GM18519 (cell line): ENCODE measurements at regions not wholly inside any gene's neighbourhood (a gene's known extent, or its start where the extent isn't known, plus 50 kb on each side); places are given as distances from the start of the nearest gene placed in this dataset.

Experiments used
- ATAC-seq: cut with Tn5 transposase; IDR thresholded peaks from one replicate; pipeline ENCODE4 v1.9.1; 2021; ENCODE audit warnings: mild to moderate bottlenecking, moderate library complexity; ENCODE audit not compliant: unreplicated experiment, low FRiP score

DNA sequence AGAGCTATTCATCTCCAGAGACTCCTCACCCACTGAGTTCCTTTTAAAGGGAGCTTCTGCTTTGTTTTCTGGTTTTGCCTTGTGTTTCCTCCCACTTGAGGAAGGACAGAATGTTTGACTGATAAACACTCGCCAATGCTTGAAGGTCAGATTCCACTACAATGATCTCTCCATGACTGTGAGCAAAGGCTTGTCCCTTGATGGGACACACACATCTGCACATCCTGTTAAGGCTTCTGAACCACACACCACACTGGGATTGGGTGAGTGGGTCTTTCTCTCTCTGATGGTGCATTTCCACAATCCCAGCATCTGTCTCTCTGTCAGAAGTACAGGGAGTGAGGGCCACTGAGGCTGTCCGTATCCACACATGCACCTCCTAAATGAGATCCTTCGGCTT lies 245.3 kb downstream of the IRS2 start:
- no peak for ATAC-seq

DNA sequence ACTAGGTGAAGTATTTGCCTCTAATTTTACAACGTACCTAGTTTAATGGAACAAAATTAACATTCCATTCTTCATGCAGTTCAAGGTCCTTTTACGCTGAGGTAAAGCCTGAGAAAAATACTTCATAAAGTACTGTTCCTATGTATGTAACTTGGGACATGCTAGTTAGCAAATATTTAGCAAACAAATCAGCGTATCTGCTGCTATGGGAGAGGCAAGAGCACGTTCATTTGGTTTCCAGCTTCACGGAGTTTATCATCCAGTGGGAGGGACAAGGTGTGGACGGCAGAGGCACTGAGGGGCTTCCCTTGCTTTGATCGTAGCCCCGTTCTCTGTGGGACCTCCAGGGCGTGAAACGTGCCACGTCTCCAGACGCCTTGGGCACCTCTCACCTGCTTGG lies 248.8 kb downstream of the IRS2 start:
- ATAC-seq = no peak

DNA sequence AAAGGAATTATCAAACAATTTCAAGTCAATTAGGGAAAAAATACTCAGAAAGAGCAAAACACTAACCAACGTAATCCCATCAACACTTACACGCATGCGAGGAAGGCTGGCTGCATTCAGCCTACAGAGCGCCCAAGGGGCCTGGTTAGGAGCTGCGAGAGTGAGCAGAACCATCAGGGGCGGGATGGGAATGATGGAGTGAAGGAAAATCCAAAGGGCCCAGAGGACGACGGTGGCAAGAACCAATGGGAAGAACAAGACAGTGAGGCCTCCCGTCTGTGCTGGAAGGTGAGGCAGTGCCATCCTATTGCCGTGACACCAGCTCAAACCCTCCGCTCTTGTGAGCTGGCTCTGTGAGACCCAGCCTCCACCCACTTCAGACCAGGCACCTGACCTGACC lies 253.0 kb downstream of the IRS2 start:
- no peak for ATAC-seq

DNA sequence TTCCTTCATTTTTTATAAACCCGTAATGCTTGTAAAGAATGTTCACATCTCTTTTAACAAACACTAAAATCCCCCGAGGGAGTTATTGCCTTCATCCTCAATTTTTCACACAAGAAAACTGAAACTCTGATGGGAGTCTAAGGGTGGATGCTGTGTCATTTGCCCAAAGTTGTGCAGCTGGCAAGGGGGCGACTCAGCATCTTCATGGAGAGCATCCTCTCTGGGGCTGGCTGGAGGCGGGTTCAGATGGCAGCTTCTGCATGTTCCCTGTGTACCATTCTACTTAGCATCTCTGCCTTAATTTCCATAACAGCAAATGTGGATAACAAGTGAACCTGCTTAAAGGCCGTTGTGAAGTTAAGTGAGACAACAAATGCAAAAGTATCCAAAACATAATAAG lies 256.4 kb downstream of the IRS2 start:
- ATAC-seq = no peak

DNA sequence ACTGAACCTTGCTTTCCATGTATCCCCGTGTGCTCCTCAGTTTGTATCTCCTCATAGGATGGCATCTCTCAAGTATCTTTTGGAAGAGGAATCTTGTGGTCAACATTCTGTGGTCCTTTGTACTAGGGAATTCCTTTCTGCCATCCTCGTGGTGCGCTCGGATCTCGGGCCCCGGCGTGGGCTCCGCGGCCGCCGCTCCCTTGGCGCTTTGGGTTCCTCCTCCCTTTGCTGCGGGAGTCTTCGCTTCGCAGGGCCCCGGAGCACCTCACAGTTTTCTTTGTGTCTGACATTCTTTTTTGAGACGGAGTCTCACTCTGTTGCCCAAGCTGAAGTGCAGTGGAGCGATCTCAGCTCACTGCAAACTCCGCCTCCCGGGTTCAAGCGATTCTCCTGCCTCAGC lies 264.7 kb downstream of the IRS2 start:
- ATAC-seq = no peak

DNA sequence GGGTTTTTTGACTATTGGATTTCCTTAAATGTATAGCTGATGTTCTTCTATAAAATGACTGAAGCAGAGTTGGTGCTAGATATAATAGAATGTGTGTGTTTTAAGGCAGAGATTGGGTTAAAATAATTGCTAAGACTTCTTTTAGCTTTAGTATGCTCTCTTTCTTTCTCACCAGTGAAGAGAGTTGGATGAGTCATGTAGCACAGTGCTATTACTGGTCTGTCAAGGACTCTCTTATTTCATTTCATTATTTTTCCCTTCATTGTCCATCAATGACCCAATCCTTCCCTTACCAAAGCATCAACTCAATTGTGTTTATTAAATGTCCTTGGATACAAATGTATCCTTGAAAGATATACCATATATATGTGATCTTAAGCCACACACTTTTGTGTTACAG lies 268.9 kb downstream of the IRS2 start:
- no peak for ATAC-seq

DNA sequence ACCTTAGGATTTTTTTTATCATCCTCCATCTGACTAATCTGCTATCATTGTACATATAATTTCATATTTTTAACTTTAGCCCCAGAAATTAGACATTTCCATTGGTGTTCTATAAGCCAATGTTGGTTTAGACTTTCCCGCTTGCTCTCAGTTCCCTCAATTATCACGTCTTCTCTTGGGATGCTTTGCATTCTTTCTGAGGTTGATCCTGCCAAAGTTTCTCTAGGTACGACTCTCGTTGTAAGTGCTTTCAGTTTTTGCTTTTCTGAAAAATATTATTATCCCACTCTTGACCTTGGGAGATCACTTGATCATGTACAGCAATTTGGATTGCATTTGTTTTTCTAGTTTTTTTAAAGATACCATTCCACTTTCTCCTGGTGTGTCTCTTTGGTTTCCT lies 270.2 kb downstream of the IRS2 start:
- no peak for ATAC-seq

DNA sequence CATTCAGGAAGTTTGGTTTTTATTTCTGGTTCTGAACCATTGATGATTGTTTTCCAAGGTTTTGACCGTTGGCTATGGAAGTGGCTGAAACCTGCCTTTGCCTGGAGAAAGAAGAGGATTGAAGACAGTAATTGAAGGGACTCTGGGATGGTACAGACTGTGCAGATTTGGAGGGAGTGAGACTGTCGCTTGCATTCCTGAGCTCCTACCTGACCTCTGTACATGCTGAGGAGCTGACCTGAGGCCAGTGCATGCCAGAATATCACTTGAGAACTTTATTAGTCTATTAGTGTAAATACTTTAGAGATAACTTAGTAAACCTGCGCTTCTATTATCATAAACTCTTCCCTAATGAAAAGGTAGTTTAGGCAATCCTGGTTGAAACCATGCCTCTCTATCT lies 276.4 kb downstream of the IRS2 start:
- ATAC-seq = no peak

DNA sequence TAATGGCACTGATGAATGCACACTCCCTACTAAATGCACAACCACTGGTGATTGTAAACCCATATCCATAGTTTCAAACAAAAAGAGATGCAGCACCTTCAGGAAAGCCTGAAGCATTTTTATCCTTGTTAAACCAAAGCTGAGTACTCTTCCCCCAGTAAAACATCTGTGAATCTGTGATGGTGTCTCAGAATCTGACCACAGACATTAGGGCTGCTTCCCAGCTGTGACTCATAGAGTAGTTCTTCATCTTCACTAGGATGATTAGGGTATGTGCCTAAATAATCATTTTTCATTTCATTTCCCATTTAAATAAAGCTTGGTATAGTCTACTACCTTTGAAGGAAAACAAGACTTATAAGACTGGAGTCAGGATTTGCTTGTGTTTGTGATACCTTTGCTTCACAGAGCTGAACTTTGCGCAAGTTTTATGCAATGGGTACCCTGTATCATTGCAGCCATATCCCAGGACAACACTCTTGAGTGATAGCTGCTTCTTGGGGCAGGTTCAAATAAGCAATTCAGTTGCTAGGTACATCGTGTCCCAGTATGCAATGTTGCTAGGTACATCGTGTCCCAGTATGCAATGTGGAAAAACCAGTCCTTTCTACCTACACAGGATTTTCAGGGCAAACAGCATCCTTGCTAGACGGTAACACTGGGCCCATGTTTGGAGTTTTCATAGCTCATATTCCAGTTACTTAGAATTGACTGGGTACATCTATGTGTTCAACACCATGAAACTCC lies 277.1 kb downstream of the IRS2 start:
- ATAC-seq = no peak

DNA sequence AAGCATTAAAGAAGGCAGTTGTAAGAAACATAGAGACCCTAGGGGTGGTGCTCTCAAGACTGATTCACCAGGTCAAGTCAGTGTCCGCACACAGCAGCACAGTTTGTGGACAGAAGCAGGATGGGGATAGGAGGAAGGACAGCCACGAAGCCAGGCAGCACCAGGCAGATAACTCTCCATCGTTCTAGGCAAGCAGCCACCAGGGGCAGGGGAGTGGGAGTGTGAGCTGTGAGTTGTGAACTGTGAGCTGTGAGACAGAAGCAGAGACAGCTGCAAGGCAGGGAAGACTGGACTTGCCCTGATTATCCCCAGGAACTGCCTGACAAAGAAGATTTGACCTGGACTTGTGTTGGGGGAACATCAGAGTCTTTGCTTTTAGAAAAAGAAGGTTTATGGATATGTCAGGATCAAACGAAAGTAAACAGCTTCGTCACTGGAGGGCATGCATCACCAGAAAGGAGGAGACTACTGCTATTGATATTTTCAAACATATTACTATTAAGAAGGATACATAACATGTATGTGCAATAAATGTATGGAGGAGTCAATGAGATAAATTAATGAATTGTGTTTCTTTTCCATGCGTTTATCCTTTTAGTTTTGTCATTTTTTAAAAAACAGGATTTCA lies 286.1 kb downstream of the IRS2 start:
- no peak for ATAC-seq

DNA sequence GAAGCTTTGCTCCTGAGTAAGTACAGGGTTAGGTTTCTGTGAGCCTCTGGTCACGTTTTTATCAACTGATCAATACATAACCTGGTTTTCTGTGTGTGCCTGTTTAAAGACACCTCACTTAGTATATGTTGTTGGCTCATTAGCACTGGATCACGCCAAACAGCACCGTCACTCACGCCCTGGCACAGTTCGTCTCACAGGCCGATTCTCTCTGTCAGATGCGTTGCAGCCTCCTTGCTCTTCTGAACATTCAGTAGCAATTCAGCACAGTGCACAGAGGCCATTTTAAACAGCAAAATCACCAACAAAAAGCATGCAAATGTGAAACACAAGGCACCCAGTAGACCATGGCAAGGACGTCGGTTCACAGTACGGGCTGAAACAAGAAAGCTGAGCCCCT lies 288.5 kb downstream of the IRS2 start:
- no peak for ATAC-seq

DNA sequence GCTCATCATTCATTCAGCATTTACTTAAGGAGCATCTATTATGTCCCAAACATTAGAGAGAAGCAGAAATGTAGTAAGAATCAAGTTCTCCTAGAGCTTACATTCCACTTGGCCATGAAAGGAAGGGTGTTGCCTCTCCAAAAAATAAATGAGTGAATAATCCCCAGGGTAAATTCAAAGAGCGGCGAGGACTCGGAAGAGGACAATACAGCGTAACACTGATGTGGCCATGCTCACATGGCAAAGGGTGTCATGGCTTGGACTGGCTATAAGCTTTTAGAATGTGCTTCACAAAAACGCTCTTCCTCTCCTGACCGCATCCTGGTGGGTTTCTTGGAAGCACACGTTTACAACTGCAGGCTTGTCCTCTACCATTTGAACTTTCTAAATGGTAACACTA lies 290.2 kb downstream of the IRS2 start:
- no peak for ATAC-seq

DNA sequence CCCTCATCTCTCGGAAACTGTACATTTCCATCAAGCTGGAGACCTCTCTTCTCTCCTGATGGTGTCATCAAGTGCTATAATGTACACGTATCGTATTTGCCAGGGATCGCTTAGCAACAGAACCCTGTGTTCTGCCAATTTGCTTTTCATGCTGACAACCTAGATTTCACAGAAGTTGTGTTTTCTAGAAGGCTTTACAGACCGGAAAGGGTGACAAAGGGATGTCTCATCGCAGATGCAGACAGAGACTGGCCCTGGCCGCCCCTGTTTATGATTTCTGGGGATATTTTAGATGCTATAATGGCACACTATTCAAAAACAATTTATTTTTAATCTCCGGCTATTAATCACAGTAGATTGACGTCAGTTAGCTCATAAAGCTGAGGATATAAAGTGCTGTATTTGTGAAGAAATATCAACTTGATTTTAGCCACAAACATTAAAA lies 291.4 kb downstream of the IRS2 start:
- ATAC-seq = no peak

DNA sequence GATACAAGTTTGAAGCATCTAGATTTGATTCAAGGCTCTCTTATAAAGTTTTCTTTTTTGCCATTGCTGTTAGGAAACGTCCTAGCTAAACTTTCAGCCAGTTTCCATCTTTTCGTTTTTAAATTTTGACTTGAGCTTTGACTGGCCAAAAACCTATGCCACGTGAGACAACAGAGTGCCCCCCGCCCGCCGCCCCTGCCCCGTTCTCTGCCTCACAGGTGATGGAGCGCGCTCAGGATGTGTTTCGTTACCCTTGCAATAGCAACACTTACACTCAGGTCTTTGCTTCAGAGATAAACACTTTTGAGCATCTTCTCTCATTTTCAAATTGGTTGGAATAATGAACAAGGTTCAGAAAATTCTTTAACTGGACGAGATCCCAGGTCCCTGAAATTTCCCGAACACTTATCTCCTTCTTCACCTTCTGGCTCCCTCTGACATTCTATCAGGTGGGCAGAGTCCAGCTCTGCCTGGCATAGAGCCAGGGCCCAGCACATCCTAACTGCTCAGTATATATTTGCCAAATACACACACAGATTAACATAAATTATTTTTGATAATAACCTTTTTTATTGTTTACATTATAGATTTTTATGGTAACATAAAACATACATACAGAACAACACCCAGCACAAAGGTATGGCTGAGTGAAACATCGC lies 301.1 kb downstream of the IRS2 start:
- no peak for ATAC-seq

DNA sequence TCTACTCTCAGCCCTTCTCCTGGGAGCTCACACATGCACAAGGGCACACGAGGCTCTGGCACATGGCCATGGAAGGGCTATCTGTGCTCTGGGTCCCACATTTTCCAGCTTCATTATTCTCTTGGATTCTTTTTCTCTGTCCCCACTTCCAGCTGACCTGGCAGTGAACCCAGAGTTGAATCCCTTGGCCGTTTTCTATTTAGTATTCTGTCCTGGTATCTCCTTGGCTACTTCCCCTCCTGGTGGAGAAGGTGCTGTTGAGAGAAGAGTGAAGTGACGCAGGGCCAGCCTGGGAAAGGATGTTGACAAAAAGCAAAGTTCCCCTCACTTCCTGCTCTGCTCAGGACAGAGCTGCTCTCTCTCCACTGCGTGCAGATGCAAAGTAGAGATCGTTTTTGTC lies 303.1 kb downstream of the IRS2 start:
- no peak for ATAC-seq

DNA sequence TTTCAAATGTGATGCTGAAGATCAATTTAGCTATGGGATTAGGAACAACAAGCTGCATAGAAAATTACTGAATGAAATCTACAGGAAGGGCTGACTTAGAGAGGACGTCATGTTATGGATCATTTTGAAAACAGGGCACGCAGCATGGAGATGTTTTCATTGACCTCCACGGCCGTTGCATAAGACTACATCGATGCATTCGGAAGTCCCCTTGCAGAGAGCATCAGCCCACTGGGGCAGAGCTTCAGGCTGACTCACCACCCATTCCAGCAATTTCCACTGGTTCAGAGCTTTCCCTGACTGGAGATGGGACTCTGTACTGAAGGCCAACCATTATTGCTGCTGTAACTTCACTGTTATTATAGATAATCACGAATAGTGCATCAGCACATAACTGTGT lies 305.3 kb downstream of the IRS2 start:
- ATAC-seq = no peak

DNA sequence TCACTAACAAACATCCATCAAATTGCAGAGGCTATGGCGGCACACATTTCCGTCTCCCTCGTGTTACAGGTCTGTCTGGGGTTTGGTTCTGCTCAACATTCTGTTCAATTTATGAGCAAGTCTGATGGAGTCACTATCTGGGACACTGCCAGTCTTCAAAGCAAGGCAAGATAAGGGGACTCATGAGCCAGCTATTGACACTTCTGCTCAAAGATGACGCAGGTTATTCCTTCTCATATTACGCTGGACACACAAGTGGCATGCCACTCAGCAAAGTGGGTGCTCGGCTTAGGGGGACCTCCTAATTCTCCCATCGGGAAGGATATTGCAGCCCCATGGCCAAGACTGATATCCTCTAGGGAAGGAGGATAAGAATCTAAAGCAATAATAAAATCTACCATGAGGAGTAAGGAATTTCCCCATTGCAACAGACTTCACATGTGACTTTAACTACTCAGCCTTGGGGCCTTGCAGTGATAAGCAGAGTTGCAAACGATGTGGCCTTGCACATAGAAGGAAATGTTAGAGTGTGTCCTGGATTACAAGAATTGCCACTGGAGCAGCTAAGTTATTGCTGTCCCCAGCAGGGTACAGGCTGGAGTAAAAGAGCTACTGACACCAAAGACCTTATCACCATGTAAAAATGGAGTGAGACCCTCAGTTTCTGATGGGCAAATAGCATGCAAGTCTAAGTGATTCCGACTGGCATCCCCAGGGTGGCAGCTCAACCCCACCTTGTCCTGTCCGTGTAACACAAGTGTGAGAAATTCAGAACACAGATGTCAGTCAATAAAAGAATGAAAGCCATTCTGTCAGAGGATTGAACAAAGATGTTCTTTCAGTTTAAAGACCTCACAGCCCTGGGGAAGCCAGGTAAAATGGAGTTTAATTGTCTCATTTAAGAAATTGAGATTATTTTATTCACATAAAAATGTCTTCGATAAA lies 306.1 kb downstream of the IRS2 start:
- no peak for ATAC-seq

DNA sequence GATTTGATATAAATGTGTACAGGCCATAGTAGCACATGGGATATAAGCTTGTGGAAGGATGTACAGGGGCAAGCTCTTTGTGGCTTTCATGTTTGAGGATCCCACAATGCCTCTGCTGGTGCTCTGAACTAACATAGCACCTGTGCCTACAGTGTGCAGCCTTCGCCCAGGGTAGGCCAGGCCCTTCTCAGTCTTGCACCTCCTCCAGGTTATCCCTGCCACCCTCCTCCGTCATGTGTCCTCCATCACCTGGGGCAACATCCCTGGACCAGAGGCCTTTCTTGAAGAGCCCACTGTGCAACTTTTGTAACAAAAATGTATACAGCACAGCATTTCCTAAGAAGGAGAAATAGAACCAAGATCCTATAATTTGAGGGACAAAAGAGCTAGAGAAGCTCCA lies 306.8 kb downstream of the IRS2 start:
- no peak for ATAC-seq

DNA sequence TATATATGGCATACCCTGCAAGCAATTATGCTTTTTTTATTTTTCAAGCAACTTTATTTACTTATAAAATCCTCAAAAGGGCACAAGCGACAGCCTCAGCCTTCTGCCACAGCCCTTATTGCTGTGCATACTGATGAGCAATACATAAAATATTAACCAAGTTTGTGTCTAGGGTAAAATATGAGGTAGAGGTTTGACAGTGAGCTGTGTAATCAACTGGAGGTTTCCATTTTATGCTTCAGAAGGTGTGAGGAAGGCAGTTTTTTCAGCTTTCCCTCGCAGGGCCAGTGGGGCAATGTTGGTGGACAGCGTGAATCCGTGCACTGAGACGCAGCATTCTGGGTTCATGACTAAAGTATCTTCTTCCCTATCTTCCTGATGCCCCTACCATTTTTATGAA lies 310.4 kb downstream of the IRS2 start:
- no peak for ATAC-seq

DNA sequence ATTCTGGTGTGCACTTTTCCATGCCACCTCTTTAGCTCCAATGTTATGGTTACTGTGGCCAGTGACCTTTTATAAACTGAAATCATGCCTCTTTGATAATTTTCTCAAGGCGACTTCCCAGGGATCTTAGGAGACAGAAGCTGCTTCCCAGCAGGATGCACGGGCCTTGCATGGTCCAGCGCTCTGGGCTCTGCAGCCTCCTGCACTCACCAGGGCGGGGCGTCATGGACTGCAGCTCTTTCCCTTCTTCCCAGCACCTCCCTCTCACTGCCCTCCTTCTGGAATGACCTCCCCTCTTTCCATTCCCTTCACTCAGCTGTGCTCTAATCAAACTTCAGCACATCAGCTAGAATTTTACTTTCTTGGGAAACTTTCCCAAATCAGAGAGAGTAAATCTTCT lies 318.3 kb downstream of the IRS2 start:
- ATAC-seq = no peak

DNA sequence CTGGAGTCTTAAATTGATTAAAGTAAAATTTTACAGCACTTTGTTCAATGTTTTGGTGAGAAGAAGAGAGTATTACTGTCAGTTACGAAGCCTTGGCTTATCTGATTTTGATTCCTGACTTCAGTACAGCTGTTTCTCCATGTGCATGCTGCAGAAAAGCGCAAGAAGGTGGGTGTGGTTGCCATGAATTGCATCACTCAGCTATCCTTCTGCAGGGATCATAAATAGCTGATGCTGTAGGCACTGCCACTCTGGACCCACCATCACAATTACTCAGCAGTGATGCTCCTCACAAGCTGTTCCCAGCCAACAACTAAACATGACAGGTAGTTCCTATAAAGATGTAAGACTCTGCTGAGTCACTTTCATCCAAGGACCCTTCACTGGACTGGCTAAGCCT lies 321.2 kb downstream of the IRS2 start:
- ATAC-seq = no peak
